CD14-positive monocyte (primary cell): ENCODE measurements at regions not wholly inside any gene's neighbourhood (a gene's known extent, or its start where the extent isn't known, plus 50 kb on each side); places are given as distances from the start of the nearest gene placed in this dataset.
"Not testable (repeated sequence)": the region's sequence is repeated elsewhere in the genome, so short reads cannot be mapped to it uniquely, and the experiment has no call there.

ENCODE experiments used
- DNase-seq, 3 donors: peaks; one replicate each; pipeline ENCODE4 v3.0.0-alpha.2; 2011 to 2022
- H2AFZ ChIP-seq: 2 replicates; pipeline ENCODE4 v1.6.0; 2012; ENCODE audit warnings: mild to moderate bottlenecking, low read depth, low read length, inconsistent platforms; ENCODE audit not compliant: insufficient read depth, poor library complexity, severe bottlenecking
- H3K27ac ChIP-seq, 2 donors: 1 replicate in 1 of 2; 2 replicates in 1 of 2; pipeline ENCODE4 v1.5.1; 2012 to 2013; ENCODE audit warnings: low read length in 2 of 2, control low read depth in 1 of 2, inconsistent platforms in 1 of 2, low read depth in 1 of 2, mild to moderate bottlenecking in 1 of 2
- H3K27me3 ChIP-seq, 2 donors: one replicate each; pipeline versions ENCODE4 v1.6.0 to v1.6.1; 2011 to 2013; ENCODE audit warnings: low read length in 2 of 2; ENCODE audit not compliant: control insufficient read depth in 2 of 2, insufficient read depth in 2 of 2
- H3K36me3 ChIP-seq, 2 donors: replicated peaks in 1 of 2; 1 replicate in 1 of 2; 2 replicates in 1 of 2; pipeline versions ENCODE4 v1.5.1 to v1.6.1; 2012 to 2013; ENCODE audit warnings: low read length in 2 of 2, control low read depth in 1 of 2, inconsistent platforms in 1 of 2, mild to moderate bottlenecking in 1 of 2; ENCODE audit not compliant: insufficient read depth in 2 of 2, control insufficient read depth in 1 of 2
- H3K4me1 ChIP-seq, 2 donors: 1 replicate in 1 of 2; 2 replicates in 1 of 2; pipeline versions ENCODE4 v1.5.1 to v1.6.1; 2012 to 2013; ENCODE audit warnings: low read length in 2 of 2, control low read depth in 1 of 2, inconsistent platforms in 1 of 2, mild to moderate bottlenecking in 1 of 2, moderate library complexity in 1 of 2; ENCODE audit not compliant: insufficient read depth in 2 of 2, control insufficient read depth in 1 of 2
- H3K4me2 ChIP-seq: replicated peaks from 2 replicates; pipeline ENCODE3; 2012; ENCODE audit warnings: low read length, moderate library complexity, mild to moderate bottlenecking; ENCODE audit not compliant: poor library complexity, severe bottlenecking; ENCODE audit errors: extremely low read depth
- H3K4me3 ChIP-seq, 3 experiments: fragments of 200-600 bp in 1 of 3; sonication (generic) in 1 of 3; replicated peaks in 1 of 3; 1 replicate in 2 of 3; 2 replicates in 1 of 3; pipeline ENCODE4 v1.5.1; 2011 to 2013; ENCODE audit warnings: low read length in 3 of 3, mild to moderate bottlenecking in 3 of 3, control low read depth in 2 of 3, low read depth in 2 of 3, inconsistent platforms in 1 of 3, moderate library complexity in 1 of 3
- H3K79me2 ChIP-seq: 2 replicates; pipeline ENCODE4 v1.6.0; 2012; ENCODE audit warnings: mild to moderate bottlenecking, control low read depth, inconsistent platforms, low read length, moderate library complexity; ENCODE audit not compliant: insufficient read depth
- H3K9ac ChIP-seq: 2 replicates; pipeline ENCODE4 v1.6.0; 2017; ENCODE audit warnings: low read length, mild to moderate bottlenecking; ENCODE audit not compliant: insufficient read depth, poor library complexity, severe bottlenecking
- H3K9me3 ChIP-seq, 2 donors: replicated peaks in 1 of 2; 1 replicate in 1 of 2; 2 replicates in 1 of 2; pipeline versions ENCODE4 v1.5.1 to v1.6.1; 2012 to 2013; ENCODE audit warnings: low read length in 2 of 2, control low read depth in 1 of 2; ENCODE audit not compliant: control insufficient read depth in 1 of 2, insufficient read depth in 1 of 2
- H4K20me1 ChIP-seq: 2 replicates; pipeline ENCODE4 v1.6.0; 2012; ENCODE audit warnings: mild to moderate bottlenecking, low read length, control low read depth, moderate library complexity; ENCODE audit not compliant: insufficient read depth
- H3K27ac Mint-ChIP-seq, 7 donors: one replicate each; pipeline ENCODE4 v1.8.0; 2020; ENCODE audit warnings: mild to moderate bottlenecking in 7 of 7, mixed read lengths in 7 of 7, moderate library complexity in 6 of 7, inconsistent platforms in 2 of 7
- H3K27me3 Mint-ChIP-seq, 3 donors: one replicate each; pipeline ENCODE4 v1.8.0; 2021 to 2022; ENCODE audit warnings: low read depth in 3 of 3, mild to moderate bottlenecking in 3 of 3, mixed read lengths in 3 of 3, moderate library complexity in 3 of 3, inconsistent platforms in 1 of 3
- H3K36me3 Mint-ChIP-seq, 2 donors: one replicate each; pipeline ENCODE4 v1.8.0; 2020; ENCODE audit warnings: mixed read lengths in 2 of 2, inconsistent platforms in 1 of 2, mild to moderate bottlenecking in 1 of 2
- H3K4me1 Mint-ChIP-seq: one replicate; pipeline ENCODE4 v1.8.0; 2020; ENCODE audit warnings: mild to moderate bottlenecking, mixed read lengths
- H3K4me3 Mint-ChIP-seq, 2 donors: one replicate each; pipeline ENCODE4 v1.8.0; 2020; ENCODE audit warnings: mild to moderate bottlenecking in 2 of 2, mixed read lengths in 2 of 2, moderate library complexity in 1 of 2
- H3K9me3 Mint-ChIP-seq, 7 donors: one replicate each; pipeline ENCODE4 v1.8.0; 2020 to 2022; ENCODE audit warnings: mixed read lengths in 7 of 7, mild to moderate bottlenecking in 6 of 7, moderate library complexity in 6 of 7, inconsistent platforms in 2 of 7
- CTCF ChIP-seq: fragments of 200-600 bp; IDR thresholded peaks from one replicate; pipeline ENCODE4 v1.8.0; 2022; ENCODE audit warnings: antibody characterized with exemption, mild to moderate bottlenecking
- WGBS: methylation state at CpG from one replicate; pipeline ENCODE4 v1.1.5; 2013; ENCODE audit warnings: missing lambda C conversion rate; ENCODE audit not compliant: insufficient coverage; 5-methylcytosine and 5-hydroxymethylcytosine counted together
- intact Hi-C, 2 donors: fragments of 100-400 bp; cut with micrococcal nuclease; formaldehyde crosslinking; loops; one replicate each; pipeline versions ENCODE4 v1.15.0 to v1.15.1; 2023

- H3K4me1 Mint-ChIP-seq: no peaks in the 10 kb centered on the region
- Histone ChIP-seq H3K4me1 (no peaks in the 10 kb centered on the region), H3K9ac (no peak overlapping the region), H3K27me3 (no peaks in the 10 kb centered on the region), H2AFZ (no peak overlapping the region), H3K79me2 (no peaks in the 10 kb centered on the region), H3K9me3 (no peaks in the 10 kb centered on the region), H3K27ac (no peak overlapping the region), H3K36me3 (no peaks in the 10 kb centered on the region), H3K4me2 (no peak overlapping the region), H4K20me1 (no peaks in the 10 kb centered on the region), H3K4me3 (no peak overlapping the region)
- no CpG with 5 or more reads among the region's 2 CpGs for WGBS
- H3K27ac Mint-ChIP-seq: no peak overlapping the region
- no peak for TF ChIP-seq CTCF
- no peak for DNase-seq
- H3K9me3 Mint-ChIP-seq: peaks cover 0 to 4% (median 0%) of the 10 kb centered on the region in 7 donors
- H3K4me3 Mint-ChIP-seq: no peak overlapping the region
- intact Hi-C loops: no loop called here
- H3K36me3 Mint-ChIP-seq: no peaks in the 10 kb centered on the region
- no peaks in the 10 kb centered on the region for H3K27me3 Mint-ChIP-seq
These were observed 209.5 kb upstream of the SMLR1 start for GRCh38 chr6:130617658-130618057.

GRCh38 chr6:130618806-130619205 lies 208.4 kb upstream of the SMLR1 start:
- H3K27ac ChIP-seq, H3K4me1 Mint-ChIP-seq, H3K36me3 ChIP-seq, H3K9me3 ChIP-seq, DNase-seq, H3K36me3 Mint-ChIP-seq, H3K27ac Mint-ChIP-seq, intact Hi-C loops, H3K9me3 Mint-ChIP-seq, H4K20me1 ChIP-seq, H3K4me3 Mint-ChIP-seq, H3K9ac ChIP-seq, H3K27me3 ChIP-seq, H3K4me3 ChIP-seq, H3K4me1 ChIP-seq, H3K79me2 ChIP-seq, H2AFZ ChIP-seq, H3K4me2 ChIP-seq, H3K27me3 Mint-ChIP-seq: not testable (repeated sequence)
- WGBS: 100% methylated on average over 2 of the region's 5 CpGs
